ENCODE measurements at regions not wholly inside any gene's neighbourhood (a gene's known extent, or its start where the extent isn't known, plus 50 kb on each side); places are given as distances from the start of the nearest gene placed in this dataset.
"Not testable (repeated sequence)": the region's sequence is repeated elsewhere in the genome, so short reads cannot be mapped to it uniquely, and the experiment has no call there.

- DNase-seq = no peak
Measured at GRCh38 chr1:194358208-194358581, 1171.8 kb upstream of the B3GALT2 start.

GRCh38 chr1:194357573-194358207, 1171.3 kb upstream of the B3GALT2 start:
- not testable (repeated sequence) for DNase-seq

GRCh38 chr1:194355488-194356106, 1169.2 kb upstream of the B3GALT2 start:
- DNase-seq = no peak

GRCh38 chr1:194353121-194353520, 1166.7 kb upstream of the B3GALT2 start:
- no peak for DNase-seq

- DNase-seq = no peak
Measured at GRCh38 chr1:194347200-194347599, 1160.8 kb upstream of the B3GALT2 start.

- no peak for DNase-seq
Measured at GRCh38 chr1:194342484-194343262, 1156.3 kb upstream of the B3GALT2 start.

GRCh38 chr1:194341587-194341986, 1155.2 kb upstream of the B3GALT2 start:
- no peak for DNase-seq

GRCh38 chr1:194339471-194339870, 1153.1 kb upstream of the B3GALT2 start:
- DNase-seq = no peak

GRCh38 chr1:194338241-194338948, 1152.0 kb upstream of the B3GALT2 start:
- no peak for DNase-seq

- DNase-seq = no peak
Measured at GRCh38 chr1:194333240-194333639, 1146.8 kb upstream of the B3GALT2 start.

- DNase-seq = no peak
Measured at GRCh38 chr1:194331758-194332157, 1145.3 kb upstream of the B3GALT2 start.

GRCh38 chr1:194322751-194323150, 1136.3 kb upstream of the B3GALT2 start:
- DNase-seq = no peak

- no peak for DNase-seq
Measured at GRCh38 chr1:194318790-194319280, 1132.4 kb upstream of the B3GALT2 start.

- DNase-seq = no peak
Measured at GRCh38 chr1:194309697-194310096, 1123.3 kb upstream of the B3GALT2 start.

GRCh38 chr1:194309269-194309668, 1122.9 kb upstream of the B3GALT2 start:
- DNase-seq = no peak

GRCh38 chr1:194300776-194301175, 1114.4 kb upstream of the B3GALT2 start:
- no peak for DNase-seq

GRCh38 chr1:194300340-194300739, 1113.9 kb upstream of the B3GALT2 start:
- DNase-seq = no peak

- no peak for DNase-seq
Measured at GRCh38 chr1:194298007-194298598, 1111.7 kb upstream of the B3GALT2 start.

GRCh38 chr1:194297094-194297493, 1110.7 kb upstream of the B3GALT2 start:
- DNase-seq = no peak

- no peak for DNase-seq
Measured at GRCh38 chr1:194296201-194296600, 1109.8 kb upstream of the B3GALT2 start.

- no peak for DNase-seq
Measured at GRCh38 chr1:194295685-194296084, 1109.3 kb upstream of the B3GALT2 start.

- no peak for DNase-seq
Measured at GRCh38 chr1:194293851-194294405, 1107.5 kb upstream of the B3GALT2 start.

GRCh38 chr1:194292966-194293365, 1106.6 kb upstream of the B3GALT2 start:
- no peak for DNase-seq

Data from activated naive CD4-positive, alpha-beta T cell treated with anti-CD3 and anti-CD28 coated beads, Interleukin-2, amount 50 U/mL, for 16 hours (primary cell).